Suprapubic skin (tissue), 4 donors: ENCODE measurements at regions not wholly inside any gene's neighbourhood (a gene's known extent, or its start where the extent isn't known, plus 50 kb on each side); places are given as distances from the start of the nearest gene placed in this dataset.

Experiments used
- DNase-seq, 2 donors: peaks; one replicate each; pipeline ENCODE4 v3.0.0-alpha.2; 2019; ENCODE audit warnings: low spot score in 2 of 2
- H3K27ac ChIP-seq: fragments of 200-600 bp; sonication (generic); one replicate; pipeline ENCODE4 v1.5.1; 2019
- H3K27me3 ChIP-seq: fragments of 200-600 bp; sonication (generic); one replicate; pipeline ENCODE4 v1.5.1; 2019
- H3K36me3 ChIP-seq: fragments of 200-600 bp; sonication (generic); one replicate; pipeline ENCODE4 v1.5.1; 2019
- H3K4me1 ChIP-seq: fragments of 200-600 bp; sonication (generic); one replicate; pipeline ENCODE4 v1.5.1; 2019
- H3K4me3 ChIP-seq: fragments of 200-600 bp; sonication (generic); one replicate; pipeline ENCODE4 v1.5.1; 2019; ENCODE audit warnings: mild to moderate bottlenecking
- H3K9me3 ChIP-seq: fragments of 200-600 bp; sonication (generic); one replicate; pipeline ENCODE4 v1.5.1; 2019
- CTCF ChIP-seq, 2 donors: fragments of 200-600 bp in 1 of 2; fragments of 450-650 bp in 1 of 2; sonication (generic) in 1 of 2; IDR thresholded peaks; one replicate each; pipeline ENCODE4 v1.5.1; 2016 to 2019; ENCODE audit warnings: antibody characterized with exemption in 2 of 2, mild to moderate bottlenecking in 1 of 2, moderate library complexity in 1 of 2
- EP300 ChIP-seq: sonication (generic); formaldehyde crosslinking; IDR thresholded peaks from one replicate; pipeline ENCODE4 v1.6.1; 2017; ENCODE audit warnings: antibody characterized with exemption
- POLR2A ChIP-seq, 2 donors: fragments of 450-650 bp; IDR thresholded peaks; one replicate each; pipeline ENCODE4 v1.6.1; 2017; ENCODE audit warnings: antibody characterized with exemption in 2 of 2, mild to moderate bottlenecking in 2 of 2, moderate library complexity in 2 of 2
- POLR2AphosphoS5 ChIP-seq, 3 donors: sonication (generic); formaldehyde crosslinking; IDR thresholded peaks; one replicate each; pipeline ENCODE4 v1.6.1; 2017; ENCODE audit warnings: antibody characterized with exemption in 3 of 3
- WGBS: methylation state at CpG from one replicate; pipeline ENCODE4 v1.1.5; 2018; 5-methylcytosine and 5-hydroxymethylcytosine counted together

- H3K4me3 ChIP-seq: no peak overlapping the region
- H3K9me3 ChIP-seq: no peaks in the 10 kb centered on the region
- H3K27ac ChIP-seq: no peak overlapping the region
- WGBS: 84% methylated on average over 6 of the region's 6 CpGs
- no peak for TF ChIP-seq CTCF (IDR thresholded peaks at IDR 0.05)
- TF ChIP-seq POLR2AphosphoS5 (IDR thresholded peaks at IDR 0.05): no peak
- no peak for TF ChIP-seq POLR2A (IDR thresholded peaks at IDR 0.05)
- no peak for TF ChIP-seq EP300
- H3K4me1 ChIP-seq: no peaks in the 10 kb centered on the region
- no peaks in the 10 kb centered on the region for H3K27me3 ChIP-seq
- no peaks in the 10 kb centered on the region for H3K36me3 ChIP-seq
- DNase-seq: no peak
These were observed 75.2 kb upstream of the EXOC1L start for GRCh38 chr4:55744369-55744768.

- no peaks in the 10 kb centered on the region for H3K9me3 ChIP-seq
These were observed 74.6 kb upstream of the EXOC1L start for GRCh38 chr4:55745014-55745413.

GRCh38 chr4:55747793-55748192, 71.8 kb upstream of the EXOC1L start:
- no peaks in the 10 kb centered on the region for H3K4me1 ChIP-seq
- WGBS: 81% methylated on average over 6 of the region's 6 CpGs

More at GRCh38 chr4:55745014-55745413, 74.6 kb upstream of the EXOC1L start:
- Histone ChIP-seq H3K4me1 (no peaks in the 10 kb centered on the region), H3K27ac (no peak overlapping the region), H3K27me3 (no peaks in the 10 kb centered on the region), H3K36me3 (no peaks in the 10 kb centered on the region), H3K4me3 (no peak overlapping the region)
- TF ChIP-seq POLR2AphosphoS5 (IDR thresholded peaks at IDR 0.05) (no peak), CTCF (IDR thresholded peaks at IDR 0.05) (no peak), POLR2A (IDR thresholded peaks at IDR 0.05) (no peak), EP300 (no peak)
- DNase-seq: no peak

GRCh38 chr4:55749666-55750065, 69.9 kb upstream of the EXOC1L start:
- Histone ChIP-seq H3K36me3 (no peaks in the 10 kb centered on the region), H3K4me3 (no peak overlapping the region), H3K4me1 (no peaks in the 10 kb centered on the region), H3K27ac (no peak overlapping the region), H3K9me3 (no peaks in the 10 kb centered on the region), H3K27me3 (no peaks in the 10 kb centered on the region)
- WGBS: 94% methylated on average over 1 of the region's 1 CpG
- DNase-seq: no peak
- TF ChIP-seq POLR2AphosphoS5 (IDR thresholded peaks at IDR 0.05) (no peak), POLR2A (IDR thresholded peaks at IDR 0.05) (no peak), EP300 (no peak), CTCF (IDR thresholded peaks at IDR 0.05) (no peak)

More at GRCh38 chr4:55747793-55748192, 71.8 kb upstream of the EXOC1L start:
- Histone ChIP-seq H3K27me3 (no peaks in the 10 kb centered on the region), H3K27ac (no peak overlapping the region), H3K4me3 (no peak overlapping the region), H3K36me3 (no peaks in the 10 kb centered on the region), H3K9me3 (no peaks in the 10 kb centered on the region)
- DNase-seq: no peak
- TF ChIP-seq CTCF (IDR thresholded peaks at IDR 0.05) (no peak), POLR2AphosphoS5 (IDR thresholded peaks at IDR 0.05) (no peak), EP300 (no peak), POLR2A (IDR thresholded peaks at IDR 0.05) (no peak)

- no peaks in the 10 kb centered on the region for H3K36me3 ChIP-seq
- no peak overlapping the region for H3K4me3 ChIP-seq
- DNase-seq: no peak
- no peaks in the 10 kb centered on the region for H3K4me1 ChIP-seq
- 80% methylated on average over 5 of the region's 5 CpGs for WGBS
- no peak overlapping the region for H3K27ac ChIP-seq
- H3K27me3 ChIP-seq: no peaks in the 10 kb centered on the region
- H3K9me3 ChIP-seq: no peaks in the 10 kb centered on the region
- no peak for TF ChIP-seq CTCF (IDR thresholded peaks at IDR 0.05)
- no peak for TF ChIP-seq POLR2A (IDR thresholded peaks at IDR 0.05)
- TF ChIP-seq EP300: no peak
- no peak for TF ChIP-seq POLR2AphosphoS5 (IDR thresholded peaks at IDR 0.05)
These were observed 66.8 kb upstream of the EXOC1L start for GRCh38 chr4:55752810-55753209.
